ENCODE measurements at regions not wholly inside any gene's neighbourhood (a gene's known extent, or its start where the extent isn't known, plus 50 kb on each side); places are given as distances from the start of the nearest gene placed in this dataset.
"Not testable (repeated sequence)": the region's sequence is repeated elsewhere in the genome, so short reads cannot be mapped to it uniquely, and the experiment has no call there.

DNA sequence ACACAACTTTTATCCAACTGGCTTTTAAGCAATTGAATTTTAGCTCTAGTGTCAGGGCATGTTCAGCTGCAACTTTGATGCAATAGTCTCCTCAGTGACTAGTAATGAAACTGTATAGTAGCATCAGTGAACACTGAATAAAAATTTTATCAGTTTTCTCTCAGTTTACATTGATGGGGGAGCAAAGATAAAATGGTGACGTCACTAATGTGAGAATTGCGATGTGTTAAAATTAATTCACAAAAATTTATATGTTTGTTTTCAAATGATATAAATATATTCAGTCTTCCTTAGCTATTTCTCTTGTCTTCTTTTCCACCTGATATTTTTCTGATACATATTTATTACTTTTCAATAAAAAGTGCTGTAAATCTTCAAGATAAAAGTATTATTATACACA, 508.8 kb upstream of the AGA start:
- no peak for DNase-seq (ENCODE audit: low spot score)

- no peak for DNase-seq (ENCODE audit: low spot score)
Measured at GRCh38 chr4:177952723-177953122, 510.5 kb upstream of the AGA start.

GRCh38 chr4:177957596-177958360, 515.5 kb upstream of the AGA start:
- no peak for DNase-seq (ENCODE audit: low spot score)

- no peak for DNase-seq (ENCODE audit: low spot score)
Measured at GRCh38 chr4:177960566-177960965, 518.3 kb upstream of the AGA start.

DNA sequence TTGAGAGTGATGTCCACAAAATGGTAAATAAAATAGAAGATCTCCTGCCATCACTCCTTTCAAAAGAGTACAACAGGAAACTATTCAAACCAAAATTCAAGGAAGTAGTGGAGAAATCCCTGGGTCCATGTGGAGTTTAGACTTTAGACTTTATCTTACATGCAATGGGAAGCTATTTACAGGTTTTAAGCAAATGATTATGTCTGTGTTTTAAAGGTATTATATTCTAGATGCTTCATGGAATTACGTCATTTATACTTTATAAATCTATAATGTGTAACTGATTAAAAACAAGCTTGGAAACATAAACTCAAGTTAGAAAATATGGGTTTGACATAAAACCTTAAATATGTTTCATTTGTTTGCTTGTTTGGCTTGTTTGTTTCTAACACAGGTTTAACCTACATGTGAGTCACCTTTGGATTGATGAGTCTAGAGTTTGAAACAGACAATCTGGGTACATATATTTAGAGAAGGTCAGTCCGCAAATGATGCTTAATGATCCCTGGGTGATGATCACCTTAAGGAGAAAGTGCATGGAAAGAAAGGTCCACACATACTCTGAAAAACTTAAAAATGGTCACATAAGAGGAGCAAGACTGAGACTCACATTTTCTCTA, 519.6 kb upstream of the AGA start:
- no peak for DNase-seq (ENCODE audit: low spot score)

DNA sequence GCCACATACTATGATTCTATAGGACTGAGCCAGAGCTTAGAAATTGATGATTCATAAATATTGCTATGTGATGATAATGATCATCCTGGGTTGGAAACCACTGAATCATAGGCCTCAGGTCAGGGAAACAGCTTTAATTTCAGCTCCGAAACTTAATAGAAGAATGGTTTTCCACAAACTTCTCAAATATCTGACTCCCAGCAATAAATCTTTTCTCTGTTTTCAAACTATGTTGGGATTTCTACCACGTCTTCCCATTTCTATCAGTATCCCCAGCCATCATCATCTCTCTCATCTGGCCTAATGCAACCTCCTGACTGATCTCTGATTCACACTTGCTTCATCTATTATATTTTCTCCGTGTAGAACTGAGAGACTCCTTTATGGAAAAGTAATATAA, 521.8 kb upstream of the AGA start:
- DNase-seq (ENCODE audit: low spot score) = no peak

GRCh38 chr4:177964693-177965168, 522.5 kb upstream of the AGA start:
- no peak for DNase-seq (ENCODE audit: low spot score)

DNA sequence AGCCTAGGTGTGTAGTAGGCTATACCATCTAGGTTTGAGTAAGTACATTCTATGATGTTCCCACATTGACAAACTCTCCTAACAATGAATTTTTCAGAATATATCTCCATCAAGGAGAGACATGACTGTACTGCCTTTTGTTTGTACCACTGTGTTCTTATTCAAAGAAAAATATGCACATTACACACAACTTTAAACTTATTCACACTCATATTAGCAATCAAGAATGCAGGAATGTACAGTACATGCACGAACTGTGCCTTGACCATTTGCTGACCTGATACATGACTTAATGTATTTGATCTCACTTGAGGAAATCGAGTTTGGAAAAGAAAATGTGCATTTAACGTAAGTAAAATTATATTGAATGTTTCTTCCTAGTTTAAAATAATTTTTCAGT, 525.1 kb upstream of the AGA start:
- no peak for DNase-seq (ENCODE audit: low spot score)

DNA sequence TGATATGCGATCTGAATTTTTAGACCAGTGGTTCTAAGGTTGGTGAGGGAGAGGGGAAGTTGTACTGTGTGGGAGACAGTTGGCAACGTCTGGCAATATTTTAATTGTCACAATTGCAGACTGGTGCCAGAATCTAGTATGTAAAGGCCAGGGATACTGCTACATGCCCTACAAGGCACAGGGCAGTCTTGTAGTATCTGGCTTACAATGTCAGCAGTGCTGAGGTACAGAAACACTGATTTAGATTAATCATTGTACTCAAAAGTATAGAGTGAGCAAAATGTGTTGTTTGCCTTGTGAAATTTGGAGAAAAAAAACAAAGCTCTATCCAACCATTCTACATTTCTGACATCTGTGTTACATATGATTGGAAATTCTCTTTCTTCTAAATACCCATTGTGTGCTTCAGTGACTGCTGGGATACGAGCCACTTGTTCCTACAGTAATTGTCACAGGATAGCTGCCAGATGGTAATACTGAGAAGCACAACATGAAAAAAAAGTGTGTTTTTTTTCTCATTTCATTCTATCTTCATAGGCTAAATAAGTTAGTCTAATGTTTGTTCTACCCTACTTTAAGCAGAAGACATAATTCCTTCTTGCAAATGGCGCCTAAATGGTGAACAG, 526.7 kb upstream of the AGA start:
- no peak for DNase-seq (ENCODE audit: low spot score)

DNA sequence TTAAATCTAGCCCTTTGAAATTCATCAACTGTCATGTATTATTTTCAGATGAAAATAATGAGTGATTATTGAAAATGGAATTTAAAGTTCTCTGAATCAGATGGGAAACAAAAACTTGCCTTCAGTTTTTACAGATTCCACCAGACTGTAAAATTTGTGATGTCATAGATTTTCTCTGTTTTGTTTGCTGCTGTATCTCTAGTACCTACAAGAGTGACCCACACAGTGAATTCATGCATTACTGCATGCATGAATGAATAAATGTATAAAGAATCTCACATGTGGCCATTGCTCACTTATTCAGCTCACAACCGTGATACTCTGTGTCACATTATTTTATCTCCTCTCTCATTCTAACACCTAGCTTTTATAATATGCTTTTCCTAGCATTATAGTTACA, 532.2 kb upstream of the AGA start:
- DNase-seq (ENCODE audit: low spot score) = no peak

GRCh38 chr4:177975315-177975987, 533.2 kb upstream of the AGA start:
- DNase-seq (ENCODE audit: low spot score) = no peak

GRCh38 chr4:177986236-177986635, 544.0 kb upstream of the AGA start:
- DNase-seq (ENCODE audit: low spot score) = no peak

DNA sequence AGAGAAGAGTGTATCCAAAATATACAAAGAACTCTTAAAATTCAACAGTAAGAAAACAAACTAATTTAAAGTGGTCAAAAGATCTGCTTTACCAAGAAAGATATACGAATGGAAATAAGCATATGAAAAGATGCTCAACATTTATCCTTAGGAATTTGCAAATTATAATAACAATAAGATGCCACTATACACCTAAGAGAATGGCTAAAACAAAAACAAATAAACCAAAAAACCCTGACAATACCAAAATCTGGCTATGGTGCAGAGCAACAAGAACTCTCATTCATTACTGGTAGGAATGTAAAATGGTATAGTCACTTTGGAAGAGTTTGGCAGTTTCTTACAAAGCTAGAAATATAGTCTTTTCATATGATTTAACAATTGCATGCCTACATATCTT, 545.7 kb upstream of the AGA start:
- no peak for DNase-seq (ENCODE audit: low spot score)

- no peak for DNase-seq (ENCODE audit: low spot score)
Measured at GRCh38 chr4:177989503-177990201, 547.4 kb upstream of the AGA start.

DNA sequence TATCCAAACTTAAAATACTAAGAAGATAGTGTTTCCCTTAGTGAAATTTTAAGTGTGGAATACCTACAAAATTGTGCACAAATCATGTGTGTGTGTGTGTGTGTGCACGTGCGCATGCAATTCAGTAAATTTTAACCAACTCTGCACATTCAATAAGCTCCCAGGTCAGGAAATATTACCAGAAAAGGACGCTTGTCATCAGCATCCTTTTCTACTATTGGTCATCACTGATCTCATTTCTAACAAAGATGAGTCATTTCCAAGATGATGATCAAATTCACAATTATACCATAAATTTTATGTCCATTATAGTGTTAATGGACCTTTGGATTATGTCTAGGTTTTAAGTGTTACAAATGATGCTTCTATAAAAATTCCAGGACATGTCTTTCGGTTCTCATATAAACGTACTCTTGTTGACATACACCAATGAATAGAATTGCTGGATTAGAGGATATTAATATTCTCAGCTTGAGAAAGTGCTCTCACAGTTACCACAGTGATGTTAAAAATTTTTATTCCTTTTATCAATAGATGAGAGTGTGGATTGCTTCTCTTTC, 560.9 kb upstream of the AGA start:
- peak; percentile 24 for DNase-seq (ENCODE audit: low spot score)

DNA sequence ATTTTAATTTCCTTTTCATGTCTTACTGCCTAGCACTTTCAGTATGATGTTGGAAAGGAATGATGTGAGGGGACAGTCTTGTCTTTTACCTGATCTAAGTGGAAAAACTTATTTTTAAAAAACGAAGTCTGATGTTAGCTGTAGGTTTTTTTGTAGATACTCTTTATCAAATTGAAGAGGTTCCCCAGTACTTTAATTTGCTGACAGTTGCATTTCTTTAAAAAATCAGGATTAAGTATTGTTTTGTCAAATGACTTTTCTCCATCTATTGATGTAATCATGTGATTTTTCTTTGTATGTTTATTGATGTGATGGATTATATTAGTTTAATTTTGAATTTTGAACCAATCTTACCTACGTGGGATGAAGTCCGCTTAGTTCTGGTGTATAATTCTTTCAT, 568.4 kb upstream of the AGA start:
- DNase-seq (ENCODE audit: low spot score) = no peak

GRCh38 chr4:178015046-178015445, 572.8 kb upstream of the AGA start:
- DNase-seq (ENCODE audit: low spot score) = not testable (repeated sequence)

DNA sequence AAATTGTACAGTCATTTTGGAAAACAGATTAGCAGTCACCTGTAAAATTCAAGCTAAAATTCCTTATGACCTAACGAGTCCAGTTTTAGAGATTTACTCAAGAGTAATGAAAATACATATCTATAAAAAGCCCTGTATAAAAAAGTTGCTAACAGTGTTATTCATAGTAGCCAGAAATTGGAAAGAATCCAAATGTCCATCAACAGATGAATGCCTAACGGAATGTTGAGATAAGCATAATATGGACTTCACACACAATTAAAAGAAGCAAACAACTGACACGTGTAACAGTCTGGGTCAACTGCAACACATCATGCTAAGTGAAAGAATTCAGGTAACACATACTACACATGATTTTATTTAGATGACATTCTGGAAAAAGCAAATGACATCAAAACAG, 584.8 kb upstream of the AGA start:
- DNase-seq (ENCODE audit: low spot score) = no peak

- no peak for DNase-seq (ENCODE audit: low spot score)
Measured at GRCh38 chr4:178027796-178028195, 585.6 kb upstream of the AGA start.

DNA sequence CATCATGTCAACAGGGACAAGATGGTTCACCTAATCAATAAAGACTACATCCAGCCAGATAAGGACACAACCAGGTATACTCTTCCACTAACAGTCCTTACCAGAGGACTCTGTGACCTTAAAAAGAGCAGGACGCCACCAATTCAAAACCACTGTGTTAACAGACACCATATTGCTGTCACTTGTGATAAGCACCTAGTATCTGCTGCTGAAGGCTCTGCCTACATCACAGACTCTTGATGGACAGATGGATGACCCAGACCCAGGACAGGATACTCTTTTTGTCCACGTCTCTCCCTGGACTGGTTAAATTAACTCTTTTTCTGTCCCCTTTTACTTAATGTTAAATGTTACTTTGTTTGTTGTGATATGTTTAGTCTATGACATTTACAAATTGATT, 586.2 kb upstream of the AGA start:
- no peak for DNase-seq (ENCODE audit: low spot score)

DNA sequence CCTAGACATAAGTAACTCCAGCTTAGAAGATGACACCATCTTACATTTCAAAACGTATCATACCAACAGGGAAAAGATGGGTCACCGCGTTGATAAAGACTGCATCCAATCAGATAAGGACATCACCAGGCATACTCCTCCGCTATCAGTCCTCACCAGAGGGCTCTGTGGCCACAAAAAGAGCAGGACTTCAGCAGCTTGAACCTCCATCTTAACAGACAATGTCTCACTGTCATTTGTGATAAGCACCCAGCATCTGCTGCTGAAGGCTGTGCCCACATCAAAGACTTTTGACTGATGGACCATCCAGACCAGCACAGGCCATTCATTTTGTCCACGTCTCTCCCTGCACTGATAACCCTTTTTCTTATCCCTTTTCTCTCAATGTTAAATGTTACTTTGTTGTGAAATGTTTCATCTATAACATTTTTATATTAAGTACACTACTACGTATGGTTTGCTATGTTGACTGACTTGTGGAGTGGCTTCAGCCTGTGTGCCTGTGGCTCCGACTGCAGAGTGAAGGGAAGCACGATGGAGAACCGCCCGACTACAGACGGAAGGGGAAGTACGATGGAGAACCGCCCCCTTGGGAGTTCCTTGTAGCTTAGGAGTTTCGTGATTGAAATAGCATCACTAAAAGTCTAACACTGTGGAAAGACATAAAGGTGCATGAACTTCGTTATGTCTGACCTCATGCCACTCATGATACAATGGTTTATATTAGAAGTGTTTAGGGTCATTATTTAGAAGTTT, 595.4 kb upstream of the AGA start:
- no peak for DNase-seq (ENCODE audit: low spot score)

All from RKO (cell line).